Hindlimb muscle (tissue), 1 donor: ENCODE measurements at regions not wholly inside any gene's neighbourhood (a gene's known extent, or its start where the extent isn't known, plus 50 kb on each side); places are given as distances from the start of the nearest gene placed in this dataset.

ENCODE experiments used
- DNase-seq: peaks from one replicate; pipeline ENCODE4 v3.0.0-alpha.2; 2013

- no peak for DNase-seq
Observed at GRCh38 chr4:119745351-119745750, 116.7 kb upstream of the PDE5A start.

GRCh38 chr4:119744580-119744979 lies 116.0 kb upstream of the PDE5A start:
- no peak for DNase-seq

DNA sequence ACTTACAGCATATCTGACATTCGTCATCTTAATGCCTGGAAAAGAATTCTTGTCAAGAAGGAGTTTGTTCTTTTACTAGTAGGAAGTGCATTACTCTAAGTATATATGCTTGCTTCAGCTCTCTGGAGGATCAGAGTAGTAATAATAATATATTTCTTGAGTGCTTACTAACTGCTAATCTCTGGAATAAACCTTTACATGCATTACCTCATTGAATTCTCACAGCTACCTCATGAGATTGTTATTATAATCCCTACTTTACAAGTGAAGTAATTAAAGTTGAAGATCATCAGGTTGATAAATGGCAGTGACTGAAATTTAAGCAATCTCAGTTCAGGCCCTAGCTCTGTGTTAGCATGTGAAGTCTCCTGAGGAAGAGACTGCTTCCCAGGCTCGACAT lies 115.0 kb upstream of the PDE5A start:
- no peak for DNase-seq

DNA sequence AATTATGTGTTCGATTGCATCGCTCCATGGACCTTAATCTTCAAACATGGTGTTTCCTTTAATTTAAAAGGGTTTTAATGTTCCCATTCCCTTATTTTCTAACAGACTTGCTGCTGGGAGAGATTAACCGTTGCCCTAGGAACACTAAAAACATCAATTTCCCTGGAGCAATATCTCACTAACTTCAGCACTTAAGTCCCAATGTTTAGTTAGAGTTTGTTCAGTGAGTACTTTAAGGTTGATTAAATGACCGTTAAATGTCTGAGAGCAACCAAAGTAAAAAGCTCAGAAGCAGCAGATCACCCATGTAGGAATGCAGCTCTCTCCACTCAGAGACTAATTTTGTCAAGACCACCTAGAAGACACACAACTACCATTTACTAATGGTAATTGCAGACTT lies 111.2 kb upstream of the PDE5A start:
- no peak for DNase-seq

GRCh38 chr4:119738901-119739300 lies 110.3 kb upstream of the PDE5A start:
- DNase-seq = no peak

- no peak for DNase-seq
Observed at GRCh38 chr4:119736559-119736958, 108.0 kb upstream of the PDE5A start.

GRCh38 chr4:119735165-119735651 lies 106.6 kb upstream of the PDE5A start:
- DNase-seq = no peak

DNA sequence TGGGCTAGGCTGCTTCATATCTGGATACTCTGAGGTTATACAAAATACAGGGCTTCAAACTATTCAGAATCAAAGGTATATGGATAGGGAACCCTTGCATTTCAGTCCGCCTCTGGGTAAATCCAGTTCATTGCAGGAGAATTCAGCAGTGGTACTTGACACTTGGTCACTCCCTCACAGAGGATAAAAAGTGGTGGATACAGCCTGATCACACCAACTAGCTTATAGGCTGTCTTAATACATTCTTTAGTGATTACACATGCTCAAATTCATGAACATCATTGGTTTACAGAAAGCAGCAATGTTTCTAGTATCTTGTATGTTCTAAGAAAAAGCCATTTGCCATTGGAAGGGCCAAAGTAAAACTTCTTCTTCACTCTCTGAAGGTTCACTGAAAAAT lies 104.8 kb upstream of the PDE5A start:
- DNase-seq = no peak

DNA sequence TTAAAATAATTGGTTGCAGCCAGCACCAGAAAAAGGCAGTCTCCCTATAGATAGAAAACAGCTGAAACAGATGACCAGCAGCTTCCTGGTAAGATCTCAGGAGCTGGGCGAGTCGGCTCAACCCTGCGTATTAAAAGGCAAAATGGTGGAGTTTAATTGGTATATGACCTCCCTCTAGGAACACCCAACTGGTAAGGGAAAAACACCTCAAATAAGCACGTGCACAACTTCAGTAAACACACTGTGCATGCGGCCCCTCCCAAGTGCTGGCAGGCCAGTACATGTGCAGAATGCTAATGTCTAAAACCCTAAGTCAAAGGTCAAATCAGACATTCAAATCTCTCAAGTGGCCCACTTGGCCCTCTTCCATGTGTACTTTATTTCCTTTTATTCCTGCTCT lies 103.2 kb upstream of the PDE5A start:
- DNase-seq = no peak

GRCh38 chr4:119731146-119731742 lies 102.6 kb upstream of the PDE5A start:
- no peak for DNase-seq

GRCh38 chr4:119730671-119730950 lies 102.0 kb upstream of the PDE5A start:
- no peak for DNase-seq

DNA sequence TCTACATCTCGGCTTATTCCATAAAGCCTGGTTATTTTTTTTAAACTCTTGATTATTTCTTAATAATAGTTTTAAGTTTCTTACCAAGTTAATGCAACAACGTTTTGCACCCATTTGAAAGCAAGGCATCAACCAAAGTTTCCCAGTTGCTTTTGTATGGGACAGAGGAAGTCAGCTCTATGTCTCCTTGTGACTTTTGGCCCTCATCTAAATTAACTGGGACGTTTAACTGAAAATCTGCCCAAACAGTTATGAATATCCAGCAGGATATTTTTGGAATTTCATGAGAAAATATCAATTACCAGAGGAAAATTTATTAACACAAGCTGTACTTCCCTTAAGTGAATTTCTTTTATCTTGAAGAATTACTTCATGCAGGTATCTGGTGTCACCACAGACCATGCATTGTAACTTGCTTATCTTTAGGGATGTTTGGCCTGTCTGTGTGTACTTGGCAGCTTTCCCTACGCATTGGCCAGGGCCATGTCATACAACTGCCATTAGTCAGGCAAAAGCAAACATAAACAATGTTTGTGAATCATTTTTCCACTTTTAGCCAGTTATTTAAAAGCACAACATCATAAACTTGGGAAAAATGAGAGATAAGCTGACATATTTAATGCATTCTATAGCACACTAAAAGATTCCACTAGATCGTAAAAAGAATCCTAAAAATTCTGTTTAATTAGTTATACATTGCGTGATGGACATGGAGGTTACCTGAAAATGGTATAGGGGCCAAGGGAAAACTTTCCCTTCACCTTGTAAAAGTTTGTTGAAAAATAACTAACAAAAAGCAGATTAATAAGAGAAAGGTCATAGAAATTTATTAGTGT lies 101.4 kb upstream of the PDE5A start:
- DNase-seq = no peak

- DNase-seq = no peak
Observed at GRCh38 chr4:119728692-119729593, 100.3 kb upstream of the PDE5A start.

DNA sequence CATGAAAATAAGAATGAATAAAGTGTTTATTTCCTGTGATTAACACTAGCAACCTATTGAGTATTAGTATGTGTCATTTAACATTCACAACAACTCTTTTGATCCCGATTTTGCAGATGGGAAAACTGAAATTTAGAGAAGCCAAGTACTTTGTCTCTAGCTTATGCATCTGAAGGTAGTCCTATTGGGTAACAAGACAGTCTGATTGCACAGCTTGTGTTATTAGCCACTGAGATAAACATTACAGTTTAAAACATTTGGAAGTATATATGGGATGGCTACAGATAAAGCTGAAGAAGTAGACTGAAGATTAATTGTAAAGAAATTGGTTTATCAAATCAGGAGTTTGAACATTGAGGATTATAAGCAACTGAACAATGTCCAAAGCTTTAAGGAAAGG lies 99.6 kb upstream of the PDE5A start:
- no peak for DNase-seq

GRCh38 chr4:119726505-119726904 lies 97.9 kb upstream of the PDE5A start:
- DNase-seq = no peak

- no peak for DNase-seq
Observed at GRCh38 chr4:119725688-119726330, 97.2 kb upstream of the PDE5A start.

- no peak for DNase-seq
Observed at GRCh38 chr4:119725011-119725410, 96.4 kb upstream of the PDE5A start.

GRCh38 chr4:119722670-119723069 lies 94.1 kb upstream of the PDE5A start:
- no peak for DNase-seq

GRCh38 chr4:119721878-119722277 lies 93.3 kb upstream of the PDE5A start:
- no peak for DNase-seq

GRCh38 chr4:119715490-119716445 lies 87.2 kb upstream of the PDE5A start:
- DNase-seq = no peak

GRCh38 chr4:119709418-119709817 lies 80.8 kb upstream of the PDE5A start:
- DNase-seq = no peak

GRCh38 chr4:119707336-119707735 lies 78.7 kb upstream of the PDE5A start:
- no peak for DNase-seq
